ENCODE measurements at regions not wholly inside any gene's neighbourhood (a gene's known extent, or its start where the extent isn't known, plus 50 kb on each side); places are given as distances from the start of the nearest gene placed in this dataset.

DNA sequence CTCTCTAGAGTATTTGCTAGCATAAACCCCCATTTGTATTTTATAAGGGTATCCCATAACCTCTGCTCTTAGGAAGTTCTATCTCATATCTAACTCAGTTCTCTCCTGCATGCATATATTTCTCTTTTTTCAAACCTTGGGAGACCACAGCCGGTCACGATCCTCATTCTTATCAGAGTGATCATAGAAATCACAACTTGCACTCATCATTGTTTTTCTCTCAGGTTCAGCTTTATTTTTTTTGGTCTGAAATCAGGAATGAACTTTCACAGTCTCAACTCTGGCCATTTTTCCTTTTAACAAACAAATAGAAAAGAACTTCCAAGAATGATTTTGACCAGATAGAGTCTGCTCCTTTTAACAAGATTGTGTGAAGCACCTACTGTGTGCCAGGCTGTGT, 98.6 kb upstream of the BLID start:
- Mint-ChIP-seq H3K4me3 (no peak overlapping the region), H3K27me3 (ENCODE audit: low read depth, poor library complexity) (peaks cover 9% of the 10 kb centered on the region), H3K36me3 (ENCODE audit: low read depth) (no peaks in the 10 kb centered on the region), H3K4me1 (peaks cover 23% of the 10 kb centered on the region), H3K27ac (no peak overlapping the region), H3K9me3 (no peaks in the 10 kb centered on the region)
- no peak for DNase-seq
- TF ChIP-seq, protein P1, sequence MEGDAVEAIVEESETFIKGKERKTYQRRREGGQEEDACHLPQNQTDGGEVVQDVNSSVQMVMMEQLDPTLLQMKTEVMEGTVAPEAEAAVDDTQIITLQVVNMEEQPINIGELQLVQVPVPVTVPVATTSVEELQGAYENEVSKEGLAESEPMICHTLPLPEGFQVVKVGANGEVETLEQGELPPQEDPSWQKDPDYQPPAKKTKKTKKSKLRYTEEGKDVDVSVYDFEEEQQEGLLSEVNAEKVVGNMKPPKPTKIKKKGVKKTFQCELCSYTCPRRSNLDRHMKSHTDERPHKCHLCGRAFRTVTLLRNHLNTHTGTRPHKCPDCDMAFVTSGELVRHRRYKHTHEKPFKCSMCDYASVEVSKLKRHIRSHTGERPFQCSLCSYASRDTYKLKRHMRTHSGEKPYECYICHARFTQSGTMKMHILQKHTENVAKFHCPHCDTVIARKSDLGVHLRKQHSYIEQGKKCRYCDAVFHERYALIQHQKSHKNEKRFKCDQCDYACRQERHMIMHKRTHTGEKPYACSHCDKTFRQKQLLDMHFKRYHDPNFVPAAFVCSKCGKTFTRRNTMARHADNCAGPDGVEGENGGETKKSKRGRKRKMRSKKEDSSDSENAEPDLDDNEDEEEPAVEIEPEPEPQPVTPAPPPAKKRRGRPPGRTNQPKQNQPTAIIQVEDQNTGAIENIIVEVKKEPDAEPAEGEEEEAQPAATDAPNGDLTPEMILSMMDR (IDR thresholded peaks at IDR 0.05), result no peak

DNA sequence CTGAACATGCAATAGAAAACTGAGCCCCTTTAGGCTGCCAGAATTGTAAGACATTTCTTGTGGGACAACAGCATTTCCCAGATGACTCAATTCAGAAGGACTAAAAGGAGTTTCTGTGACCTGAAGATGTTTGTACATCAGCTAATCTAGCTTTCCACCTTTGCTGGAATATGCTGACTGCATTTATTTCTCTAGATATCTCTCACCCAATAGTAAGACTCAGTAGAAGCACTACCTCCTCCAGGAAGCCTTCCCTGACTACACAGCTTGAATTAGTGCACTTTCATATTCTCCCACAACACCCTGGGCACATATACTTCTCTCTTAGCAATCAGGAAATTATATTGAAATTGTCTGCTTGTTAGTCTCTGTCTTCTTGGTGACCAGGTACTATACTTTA, 98.1 kb upstream of the BLID start:
- Mint-ChIP-seq H3K36me3 (ENCODE audit: low read depth) (no peaks in the 10 kb centered on the region), H3K4me1 (peaks cover 26% of the 10 kb centered on the region), H3K9me3 (no peaks in the 10 kb centered on the region), H3K4me3 (no peak overlapping the region), H3K27ac (no peak overlapping the region), H3K27me3 (ENCODE audit: low read depth, poor library complexity) (peaks cover 9% of the 10 kb centered on the region)
- DNase-seq, result no peak
- TF ChIP-seq, protein P1 (IDR thresholded peaks at IDR 0.05), result no peak

DNA sequence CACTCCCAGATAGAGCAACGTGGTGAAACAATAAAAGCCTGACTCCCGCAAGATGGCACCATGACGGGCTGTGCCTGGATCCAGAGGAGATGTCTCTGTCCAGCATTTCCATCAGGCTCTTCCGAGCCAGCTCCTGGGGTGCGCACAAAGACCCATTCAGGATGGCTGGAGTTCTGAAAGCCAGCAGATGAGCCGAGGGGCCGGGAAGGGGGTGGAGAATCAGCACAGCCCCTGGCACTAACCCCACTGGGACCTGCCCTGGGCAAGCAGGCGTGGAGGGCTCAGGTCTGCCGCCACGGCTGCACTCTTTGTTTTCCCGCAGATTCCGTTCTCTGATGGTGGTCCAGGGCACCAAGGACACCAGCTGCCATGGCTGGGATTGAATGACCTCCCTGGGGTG, 97.2 kb upstream of the BLID start:
- DNase-seq, result no peak
- peaks cover 9% of the 10 kb centered on the region for H3K27me3 Mint-ChIP-seq (ENCODE audit: low read depth, poor library complexity)
- no peak overlapping the region for H3K4me3 Mint-ChIP-seq
- no peak overlapping the region for H3K27ac Mint-ChIP-seq
- no peaks in the 10 kb centered on the region for H3K9me3 Mint-ChIP-seq
- H3K36me3 Mint-ChIP-seq (ENCODE audit: low read depth), result no peaks in the 10 kb centered on the region
- peaks cover 35% of the 10 kb centered on the region for H3K4me1 Mint-ChIP-seq
- TF ChIP-seq, protein P1 (IDR thresholded peaks at IDR 0.05), result no peak

DNA sequence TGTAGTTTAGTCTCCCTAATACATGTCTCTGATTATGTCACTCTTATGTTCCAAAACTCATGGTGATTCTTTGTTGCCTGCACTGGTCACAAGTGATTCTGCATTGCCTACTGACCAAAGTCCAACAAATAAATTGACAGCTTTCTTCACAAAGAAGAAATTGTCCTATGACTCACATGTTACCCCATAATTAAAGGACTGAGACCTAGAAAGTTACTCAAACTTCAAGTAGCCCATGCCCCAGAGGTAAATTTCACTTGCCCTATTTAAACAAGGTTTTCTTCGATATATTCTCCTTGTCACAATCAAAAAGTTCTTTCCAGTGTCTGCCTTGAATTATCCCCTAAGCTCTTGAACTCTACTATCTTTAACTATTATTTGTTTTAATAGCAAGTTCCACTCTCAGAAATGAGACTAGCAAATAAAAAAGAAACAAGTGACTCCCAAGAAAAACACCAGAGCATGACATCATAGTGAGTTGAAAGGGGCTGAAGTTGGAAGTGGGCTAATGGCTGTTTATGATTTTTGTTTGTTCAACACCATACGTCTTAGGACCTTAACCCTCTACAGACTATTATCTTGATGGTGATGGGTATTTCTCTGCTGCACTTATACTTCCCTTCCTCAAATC, 94.5 kb upstream of the BLID start:
- H3K9me3 Mint-ChIP-seq, result no peaks in the 10 kb centered on the region
- no peak overlapping the region for H3K27ac Mint-ChIP-seq
- no peak overlapping the region for H3K4me3 Mint-ChIP-seq
- peaks cover 34% of the 10 kb centered on the region for H3K4me1 Mint-ChIP-seq
- H3K36me3 Mint-ChIP-seq (ENCODE audit: low read depth), result no peaks in the 10 kb centered on the region
- peaks cover 9% of the 10 kb centered on the region for H3K27me3 Mint-ChIP-seq (ENCODE audit: low read depth, poor library complexity)
- DNase-seq, result no peak
- TF ChIP-seq, protein P1 (IDR thresholded peaks at IDR 0.05), result no peak

DNA sequence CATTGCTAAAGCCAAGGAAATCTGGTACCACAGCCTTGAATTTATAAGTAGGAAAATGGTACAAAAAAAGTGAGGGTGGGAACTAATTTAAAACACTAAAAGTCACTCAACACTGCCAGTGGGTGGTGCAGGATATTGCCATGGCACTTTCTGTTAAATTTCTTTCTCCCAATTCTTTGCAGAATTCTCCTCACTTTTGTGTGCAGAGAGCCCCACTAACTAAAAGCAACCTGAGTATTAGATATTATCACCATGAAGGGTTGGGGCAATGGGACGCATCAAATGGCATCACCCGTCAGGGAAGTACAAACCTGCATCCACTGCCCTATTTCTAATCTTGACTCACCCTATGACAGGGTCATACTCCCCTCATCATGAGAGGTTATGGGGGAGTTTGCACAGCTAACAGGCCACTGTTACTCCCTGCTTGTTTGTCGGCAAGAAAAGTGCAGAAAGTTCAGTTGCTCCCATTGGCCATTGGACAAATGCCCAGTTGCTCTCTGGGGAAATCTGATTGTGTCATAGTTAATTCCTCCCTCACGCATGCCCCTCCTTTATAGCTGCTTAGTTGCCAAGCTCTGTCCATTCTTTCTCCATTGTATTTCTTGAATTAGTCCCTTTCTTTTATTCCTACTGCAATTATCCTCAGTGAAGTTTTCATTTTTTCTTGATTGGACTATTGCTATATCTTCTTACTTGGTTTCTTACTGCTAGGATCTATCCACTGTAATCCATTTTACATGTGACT, 93.8 kb upstream of the BLID start:
- Mint-ChIP-seq H3K27ac (no peak overlapping the region), H3K9me3 (no peaks in the 10 kb centered on the region), H3K4me1 (peaks cover 28% of the 10 kb centered on the region), H3K36me3 (ENCODE audit: low read depth) (no peaks in the 10 kb centered on the region), H3K4me3 (no peak overlapping the region), H3K27me3 (ENCODE audit: low read depth, poor library complexity) (peaks cover 13% of the 10 kb centered on the region)
- DNase-seq, result no peak
- TF ChIP-seq, protein P1 (IDR thresholded peaks at IDR 0.05), result no peak
